K562 (cell line): ENCODE measurements at regions not wholly inside any gene's neighbourhood (a gene's known extent, or its start where the extent isn't known, plus 50 kb on each side); places are given as distances from the start of the nearest gene placed in this dataset.

Experiments
- ATAC-seq: fragments of 200-7000 bp; cut with Tn5 transposase; 3 replicates; pipeline ENCODE4 v1.9.1; 2020; ENCODE audit warnings: moderate library complexity
- BruUV-seq: library from RNA; stranded (reverse); fragments of 400-500 nt; replicated peaks from 2 replicates; lab custom pipeline; 2021; lab: Mats Ljungman, UMichigan
- CTCF ChIA-PET: fragments of 300-600 bp; formaldehyde crosslinking; extraction: SDS; loops from one replicate; lab custom pipeline; 2021; ENCODE audit warnings: low intra/inter-chr PET ratio; lab: Yijun Ruan, JAX
- POLR2A ChIA-PET: fragments of 300-600, 350-650 bp; sonication (Branson Sonifier 250); formaldehyde crosslinking; extraction: SDS; loops from one replicate; lab custom pipeline; 2021; ENCODE audit warnings: antibody characterized with exemption, inconsistent platforms; lab: Yijun Ruan, JAX
- DNase-seq, 4 experiments: peaks; one replicate each; pipeline versions ENCODE4 v3.0.0 to v3.0.0-alpha.2; 2011 to 2018; ENCODE audit warnings: low spot score in 3 of 4, mixed read lengths in 3 of 4; ENCODE audit errors: extremely low read depth in 1 of 4
- FAIRE-seq: peaks from 2 replicates; lab custom pipeline; 2011; peaks lifted over from hg19 to GRCh38; lab: Jason Lieb, UNC
- H2AFZ ChIP-seq: 2 replicates; pipeline ENCODE4 v1.6.0; 2011; ENCODE audit warnings: low read depth, low read length, control low read depth, inconsistent platforms
- H3K27ac ChIP-seq: fragments of 200-600 bp; 3 replicates; pipeline ENCODE4 v1.8.0; 2011; ENCODE audit warnings: low read depth, mild to moderate bottlenecking, control low read depth, inconsistent platforms, low read length, moderate library complexity, mixed read lengths; ENCODE audit errors: extremely low read depth
- H3K27me3 ChIP-seq, 2 experiments: fragments of 300-600 bp in 1 of 2; 2 replicates in 1 of 2; 3 replicates in 1 of 2; pipeline versions ENCODE4 v1.6.0 to v1.8.0; 2011; ENCODE audit warnings: inconsistent platforms in 2 of 2, low read length in 2 of 2, mild to moderate bottlenecking in 1 of 2, mixed read lengths in 1 of 2, moderate library complexity in 1 of 2; ENCODE audit not compliant: control insufficient read depth in 2 of 2, insufficient read depth in 2 of 2
- H3K36me3 ChIP-seq: fragments of 300-600 bp; 3 replicates; pipeline ENCODE4 v1.8.0; 2011; ENCODE audit warnings: mild to moderate bottlenecking, low read length, inconsistent platforms; ENCODE audit not compliant: control insufficient read depth, insufficient read depth
- H3K4me1 ChIP-seq, 2 experiments: fragments of 200-600 bp in 1 of 2; replicated peaks in 1 of 2; 2 replicates in 1 of 2; 3 replicates in 1 of 2; pipeline versions ENCODE4 v1.5.1 to v1.8.0; 2011; ENCODE audit warnings: inconsistent platforms in 2 of 2, low read length in 2 of 2, mild to moderate bottlenecking in 1 of 2, mixed read lengths in 1 of 2, moderate library complexity in 1 of 2; ENCODE audit not compliant: control insufficient read depth in 2 of 2, insufficient read depth in 2 of 2
- H3K4me2 ChIP-seq: 2 replicates; pipeline ENCODE4 v1.6.1; 2011; ENCODE audit warnings: low read length, control low read depth, inconsistent platforms, mixed read lengths; ENCODE audit not compliant: insufficient read depth
- H3K4me3 ChIP-seq: fragments of 200-600 bp; sonication (generic), shearing (Covaris generic); 2 replicates; pipeline ENCODE4 v1.5.1; 2016; ENCODE audit warnings: control low read depth, inconsistent platforms
- H3K79me2 ChIP-seq: fragments of 200-600 bp; 3 replicates; pipeline ENCODE4 v1.8.0; 2011; ENCODE audit warnings: low read length, inconsistent platforms; ENCODE audit not compliant: control insufficient read depth, insufficient read depth
- H3K9ac ChIP-seq, 2 experiments: 2 replicates each; pipeline versions ENCODE4 v1.6.0 to v1.6.1; 2011; ENCODE audit warnings: low read depth in 2 of 2, low read length in 2 of 2, control low read depth in 1 of 2, inconsistent platforms in 1 of 2, mild to moderate bottlenecking in 1 of 2, mixed read lengths in 1 of 2; ENCODE audit not compliant: insufficient read depth in 1 of 2
- H3K9me1 ChIP-seq: one replicate; pipeline ENCODE4 v1.6.0; 2011; ENCODE audit warnings: inconsistent platforms, mild to moderate bottlenecking, low read length, moderate library complexity; ENCODE audit not compliant: control insufficient read depth, insufficient read depth
- H3K9me3 ChIP-seq: replicated peaks from 2 replicates; pipeline ENCODE4 v1.5.1; 2011; ENCODE audit warnings: low read depth, low read length, inconsistent platforms; ENCODE audit not compliant: control insufficient read depth, insufficient read depth
- H4K20me1 ChIP-seq: replicated peaks from 2 replicates; pipeline ENCODE4 v1.6.1; 2011; ENCODE audit warnings: low read length, inconsistent platforms, mixed read lengths; ENCODE audit not compliant: control insufficient read depth, insufficient read depth
- CREB3 ChIP-seq: fragments of 450-650 bp; conservative IDR thresholded peaks from 2 replicates; pipeline ENCODE4 v1.6.1; 2016; ENCODE audit warnings: missing genetic modification characterization, low read depth, mild to moderate bottlenecking, missing compliant biosample characterization, moderate library complexity
- FUS ChIP-seq: fragments of 200-400 bp; formaldehyde crosslinking; optimal IDR thresholded peaks from 2 replicates; pipeline ENCODE3; 2017; ENCODE audit warnings: low read depth, low read length
- SMAD3 ChIP-seq: fragments of 450-650 bp; formaldehyde crosslinking; conservative IDR thresholded peaks from 2 replicates; pipeline ENCODE4 v1.4.0; 2020; ENCODE audit warnings: mild to moderate bottlenecking
- TSC22D4 ChIP-seq: fragments of 450-650 bp; IDR thresholded peaks from 2 replicates; pipeline ENCODE4 v1.6.1; 2016; ENCODE audit warnings: missing genetic modification characterization, missing biosample characterization, control low read depth
- ZBTB7A ChIP-seq: IDR thresholded peaks from 2 replicates; pipeline ENCODE4 v1.6.1; 2011; ENCODE audit warnings: low read depth, mild to moderate bottlenecking, low read length, moderate library complexity, borderline replicate concordance; ENCODE audit not compliant: control insufficient read depth
- ZNF398 ChIP-seq: fragments of 250-450 bp; sonication (Bioruptor Pico); IDR thresholded peaks from 2 replicates; pipeline ENCODE4 v1.8.0; 2021; ENCODE audit warnings: moderate library complexity, mild to moderate bottlenecking, inconsistent platforms
- in situ Hi-C: fragments of 300-500 bp; cut with MboI; formaldehyde crosslinking; loops from 4 replicates; pipeline ENCODE4 v1.15.0; 2018; ENCODE audit warnings: inconsistent platforms, mixed read lengths
- intact Hi-C: fragments of 100-400 bp; cut with micrococcal nuclease; formaldehyde crosslinking; loops from 2 replicates; pipeline ENCODE4 v1.14.2; 2022

- no TSS peak for BruUV-seq
- CTCF ChIA-PET, result no interaction called here
- no peak overlapping the region for H3K9ac ChIP-seq
- no peak for FAIRE-seq
- TF ChIP-seq ZNF398 (CRISPR knock-in tag), result no peak
- TF ChIP-seq TSC22D4, result no peak
- no peak for TF ChIP-seq ZBTB7A
- no peak for TF ChIP-seq FUS
- TF ChIP-seq SMAD3 (CRISPR knock-in tag), result no peak
- TF ChIP-seq CREB3 (tag), result no peak
- TF ChIP-seq, all 486 proteins: peak for 0
- Histone ChIP-seq H2AFZ (no peak overlapping the region), H3K4me2 (no peak overlapping the region), H3K36me3 (no peaks in the 10 kb centered on the region), H3K27me3 (no peaks in the 10 kb centered on the region), H3K27ac (no peak overlapping the region), H3K4me3 (no peak overlapping the region), H3K9me3 (peaks cover 2% of the 10 kb centered on the region; the same call in 1 of the 2 replicates), H4K20me1 (no peaks in the 10 kb centered on the region), H3K79me2 (no peaks in the 10 kb centered on the region), H3K9me1 (no peaks in the 10 kb centered on the region), H3K4me1 (no peaks in the 10 kb centered on the region)
- POLR2A ChIA-PET, result no interaction called here
- in situ Hi-C loops (no loop called here), intact Hi-C loops (no loop called here)
- DNase-seq, result no peak
- ATAC-seq, result no peak
Observed at GRCh38 chr18:27838225-27838624, 338.7 kb downstream of the CDH2 start.
